GM18868 (cell line): ENCODE measurements at regions not wholly inside any gene's neighbourhood (a gene's known extent, or its start where the extent isn't known, plus 50 kb on each side); places are given as distances from the start of the nearest gene placed in this dataset.

Source experiments
- ATAC-seq: cut with Tn5 transposase; IDR thresholded peaks from one replicate; pipeline ENCODE4 v1.9.1; 2021; ENCODE audit warnings: mild to moderate bottlenecking, moderate library complexity; ENCODE audit not compliant: unreplicated experiment

- no peak for ATAC-seq
Observed at GRCh38 chr12:40551466-40551865, 140.8 kb upstream of the CNTN1 start.

GRCh38 chr12:40552868-40553267 lies 139.4 kb upstream of the CNTN1 start:
- no peak for ATAC-seq

- no peak for ATAC-seq
Observed at GRCh38 chr12:40557980-40558379, 134.3 kb upstream of the CNTN1 start.

GRCh38 chr12:40559865-40560264 lies 132.4 kb upstream of the CNTN1 start:
- ATAC-seq = peak; percentile 60

GRCh38 chr12:40560848-40561247 lies 131.4 kb upstream of the CNTN1 start:
- peak; percentile 42 for ATAC-seq

- ATAC-seq = peak; percentile 55
Observed at GRCh38 chr12:40561395-40561966, 130.8 kb upstream of the CNTN1 start.

GRCh38 chr12:40565029-40565633 lies 127.1 kb upstream of the CNTN1 start:
- ATAC-seq = no peak

GRCh38 chr12:40566271-40566670 lies 126.0 kb upstream of the CNTN1 start:
- ATAC-seq = no peak

GRCh38 chr12:40569626-40570179 lies 122.5 kb upstream of the CNTN1 start:
- ATAC-seq = peak; percentile 69

- ATAC-seq = no peak
Observed at GRCh38 chr12:40573024-40573423, 119.2 kb upstream of the CNTN1 start.

- ATAC-seq = no peak
Observed at GRCh38 chr12:40575987-40576386, 116.3 kb upstream of the CNTN1 start.

- ATAC-seq = no peak
Observed at GRCh38 chr12:40577834-40578233, 114.4 kb upstream of the CNTN1 start.

- no peak for ATAC-seq
Observed at GRCh38 chr12:40579687-40580086, 112.6 kb upstream of the CNTN1 start.

- ATAC-seq = no peak
Observed at GRCh38 chr12:40580346-40580745, 111.9 kb upstream of the CNTN1 start.

GRCh38 chr12:40581889-40582288 lies 110.3 kb upstream of the CNTN1 start:
- ATAC-seq = no peak

- ATAC-seq = no peak
Observed at GRCh38 chr12:40583743-40584142, 108.5 kb upstream of the CNTN1 start.

GRCh38 chr12:40584763-40585162 lies 107.5 kb upstream of the CNTN1 start:
- no peak for ATAC-seq

GRCh38 chr12:40586823-40587222 lies 105.4 kb upstream of the CNTN1 start:
- no peak for ATAC-seq

- ATAC-seq = no peak
Observed at GRCh38 chr12:40587421-40587820, 104.8 kb upstream of the CNTN1 start.

- no peak for ATAC-seq
Observed at GRCh38 chr12:40587970-40588369, 104.3 kb upstream of the CNTN1 start.

- peak; percentile 72 for ATAC-seq
Observed at GRCh38 chr12:40597133-40597532, 95.1 kb upstream of the CNTN1 start.

- no peak for ATAC-seq
Observed at GRCh38 chr12:40598073-40598472, 94.2 kb upstream of the CNTN1 start.

- ATAC-seq = no peak
Observed at GRCh38 chr12:40602562-40602961, 89.7 kb upstream of the CNTN1 start.
